ENCODE measurements at regions not wholly inside any gene's neighbourhood (a gene's known extent, or its start where the extent isn't known, plus 50 kb on each side); places are given as distances from the start of the nearest gene placed in this dataset.
"Not testable (repeated sequence)": the region's sequence is repeated elsewhere in the genome, so short reads cannot be mapped to it uniquely, and the experiment has no call there.

GRCh38 chr1:103457886-103458455, 67.5 kb upstream of the RNPC3 start:
- no peaks in the 10 kb centered on the region for H3K4me1 ChIP-seq (ENCODE audit: control insufficient read depth in 1 of 2, low read depth in 2 of 2)
- H3K4me3 ChIP-seq, result no peak overlapping the region
- ATAC-seq (ENCODE audit: insufficient number of reproducible peaks, low FRiP score, low read depth) (no peak), DNase-seq (ENCODE audit: low spot score) (no peak)
- no peaks in the 10 kb centered on the region for H3K36me3 ChIP-seq
- H3K27me3 ChIP-seq (replicated peaks; ENCODE audit: insufficient read depth), result no peaks in the 10 kb centered on the region
- TF ChIP-seq, protein P1, sequence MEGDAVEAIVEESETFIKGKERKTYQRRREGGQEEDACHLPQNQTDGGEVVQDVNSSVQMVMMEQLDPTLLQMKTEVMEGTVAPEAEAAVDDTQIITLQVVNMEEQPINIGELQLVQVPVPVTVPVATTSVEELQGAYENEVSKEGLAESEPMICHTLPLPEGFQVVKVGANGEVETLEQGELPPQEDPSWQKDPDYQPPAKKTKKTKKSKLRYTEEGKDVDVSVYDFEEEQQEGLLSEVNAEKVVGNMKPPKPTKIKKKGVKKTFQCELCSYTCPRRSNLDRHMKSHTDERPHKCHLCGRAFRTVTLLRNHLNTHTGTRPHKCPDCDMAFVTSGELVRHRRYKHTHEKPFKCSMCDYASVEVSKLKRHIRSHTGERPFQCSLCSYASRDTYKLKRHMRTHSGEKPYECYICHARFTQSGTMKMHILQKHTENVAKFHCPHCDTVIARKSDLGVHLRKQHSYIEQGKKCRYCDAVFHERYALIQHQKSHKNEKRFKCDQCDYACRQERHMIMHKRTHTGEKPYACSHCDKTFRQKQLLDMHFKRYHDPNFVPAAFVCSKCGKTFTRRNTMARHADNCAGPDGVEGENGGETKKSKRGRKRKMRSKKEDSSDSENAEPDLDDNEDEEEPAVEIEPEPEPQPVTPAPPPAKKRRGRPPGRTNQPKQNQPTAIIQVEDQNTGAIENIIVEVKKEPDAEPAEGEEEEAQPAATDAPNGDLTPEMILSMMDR (IDR thresholded peaks at IDR 0.05), result no peak
- no peak overlapping the region for H3K27ac ChIP-seq
- no peaks in the 10 kb centered on the region for H3K9me3 ChIP-seq

GRCh38 chr1:103448560-103448959, 76.9 kb upstream of the RNPC3 start:
- DNase-seq (ENCODE audit: low spot score), result no peak
- no peaks in the 10 kb centered on the region for H3K27me3 ChIP-seq (replicated peaks; ENCODE audit: insufficient read depth)
- no peaks in the 10 kb centered on the region for H3K36me3 ChIP-seq
- H3K4me1 ChIP-seq (ENCODE audit: control insufficient read depth in 1 of 2, low read depth in 2 of 2), result no peaks in the 10 kb centered on the region
- H3K9me3 ChIP-seq, result no peaks in the 10 kb centered on the region
- H3K27ac ChIP-seq, result no peak overlapping the region
- TF ChIP-seq, protein P1 (IDR thresholded peaks at IDR 0.05), result no peak
- H3K4me3 ChIP-seq, result no peak overlapping the region
- ATAC-seq (ENCODE audit: insufficient number of reproducible peaks, low FRiP score, low read depth), result no peak

DNA sequence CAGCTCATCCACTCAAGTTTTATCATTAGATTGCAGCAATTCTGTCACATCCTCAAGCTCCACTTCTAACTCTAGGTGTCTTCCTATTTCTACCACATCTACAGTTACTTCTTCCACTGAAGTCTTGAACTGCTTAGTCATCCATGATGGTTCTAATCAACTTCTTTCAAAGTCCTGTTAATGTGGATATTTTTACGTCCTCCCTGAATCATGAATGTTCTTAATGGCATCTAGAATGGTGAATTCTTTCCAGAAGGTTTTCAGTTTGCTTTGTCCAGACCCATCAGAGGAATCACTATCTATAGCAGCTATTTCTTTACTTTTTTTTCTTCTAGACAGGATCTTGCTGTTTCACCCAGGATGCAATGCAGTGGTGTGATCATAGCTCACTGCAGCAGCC, 78.0 kb upstream of the RNPC3 start:
- no peak overlapping the region for H3K4me3 ChIP-seq
- H3K27me3 ChIP-seq (replicated peaks; ENCODE audit: insufficient read depth), result no peaks in the 10 kb centered on the region
- H3K27ac ChIP-seq, result no peak overlapping the region
- ATAC-seq (ENCODE audit: insufficient number of reproducible peaks, low FRiP score, low read depth), result no peak
- no peaks in the 10 kb centered on the region for H3K9me3 ChIP-seq
- DNase-seq (ENCODE audit: low spot score), result no peak
- TF ChIP-seq, protein P1 (IDR thresholded peaks at IDR 0.05), result no peak
- no peaks in the 10 kb centered on the region for H3K36me3 ChIP-seq
- no peaks in the 10 kb centered on the region for H3K4me1 ChIP-seq (ENCODE audit: control insufficient read depth in 1 of 2, low read depth in 2 of 2)

DNA sequence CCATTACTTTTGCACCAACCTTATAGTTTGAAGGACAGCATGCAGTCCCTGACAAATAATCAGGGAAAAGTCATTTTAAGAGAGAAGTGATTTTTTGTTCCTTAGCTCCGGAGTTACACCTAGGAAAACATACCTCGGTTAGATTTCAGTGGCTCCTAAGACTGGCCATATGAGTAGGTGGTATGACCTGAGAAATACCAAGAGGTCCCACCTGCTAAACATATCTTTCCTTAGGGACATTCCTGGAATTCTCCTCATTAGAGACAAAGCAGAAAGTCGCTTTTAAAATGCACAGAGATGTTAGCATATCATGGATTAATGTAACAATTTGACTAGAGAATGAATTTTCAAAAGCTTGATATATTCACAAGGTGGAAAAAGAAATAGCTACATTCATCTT, 84.2 kb upstream of the RNPC3 start:
- no peak for ATAC-seq (ENCODE audit: insufficient number of reproducible peaks, low FRiP score, low read depth)

DNA sequence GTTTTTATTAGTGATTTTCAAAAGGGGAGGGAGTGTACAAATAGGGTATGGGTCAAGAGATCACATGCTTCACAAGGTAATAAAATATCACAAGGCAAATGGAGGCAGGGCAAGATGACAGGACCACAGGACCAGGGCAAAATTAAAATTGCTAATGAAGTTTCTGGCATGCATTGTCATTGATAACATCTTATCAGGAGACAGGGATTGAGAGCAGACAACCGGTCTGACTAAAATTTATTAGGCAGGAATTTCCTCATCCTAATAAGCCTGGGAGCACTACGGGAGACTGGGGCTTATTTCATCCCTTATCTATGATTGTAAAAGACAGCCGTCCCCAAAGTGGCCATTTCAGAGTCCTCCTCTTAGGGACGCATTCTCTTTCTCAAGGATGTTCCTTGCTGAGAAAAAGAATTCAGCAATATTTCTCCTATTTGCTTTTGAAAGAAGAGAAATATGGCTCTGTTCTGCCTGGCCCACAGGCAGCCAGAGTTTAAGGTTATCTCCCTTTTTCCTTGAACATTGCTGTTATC, 88.9 kb upstream of the RNPC3 start:
- not testable (repeated sequence) for H3K4me3 ChIP-seq; DNase-seq (ENCODE audit: low spot score); H3K9me3 ChIP-seq; H3K27me3 ChIP-seq (replicated peaks; ENCODE audit: insufficient read depth); H3K4me1 ChIP-seq (ENCODE audit: control insufficient read depth in 1 of 2, low read depth in 2 of 2); H3K27ac ChIP-seq; H3K36me3 ChIP-seq; ATAC-seq (ENCODE audit: insufficient number of reproducible peaks, low FRiP score, low read depth)

More for the DNA sequence above, 84.2 kb upstream of the RNPC3 start:
- H3K27ac ChIP-seq, result no peak overlapping the region
- DNase-seq (ENCODE audit: low spot score), result no peak
- H3K4me3 ChIP-seq, result no peak overlapping the region
- no peaks in the 10 kb centered on the region for H3K36me3 ChIP-seq
- H3K4me1 ChIP-seq (ENCODE audit: control insufficient read depth in 1 of 2, low read depth in 2 of 2), result no peaks in the 10 kb centered on the region
- TF ChIP-seq, protein P1 (IDR thresholded peaks at IDR 0.05), result no peak
- H3K27me3 ChIP-seq (replicated peaks; ENCODE audit: insufficient read depth), result no peaks in the 10 kb centered on the region
- H3K9me3 ChIP-seq, result no peaks in the 10 kb centered on the region

GRCh38 chr1:103435443-103435842, 90.1 kb upstream of the RNPC3 start:
- Histone ChIP-seq H3K27ac (no peak overlapping the region), H3K36me3 (no peaks in the 10 kb centered on the region), H3K4me3 (no peak overlapping the region), H3K9me3 (no peaks in the 10 kb centered on the region), H3K27me3 (replicated peaks; ENCODE audit: insufficient read depth) (no peaks in the 10 kb centered on the region), H3K4me1 (ENCODE audit: control insufficient read depth in 1 of 2, low read depth in 2 of 2) (no peaks in the 10 kb centered on the region)
- ATAC-seq (ENCODE audit: insufficient number of reproducible peaks, low FRiP score, low read depth) (no peak), DNase-seq (ENCODE audit: low spot score) (no peak)
- TF ChIP-seq, protein P1 (IDR thresholded peaks at IDR 0.05), result no peak

All from thoracic aorta (tissue), 2 donors.